ENCODE measurements at regions not wholly inside any gene's neighbourhood (a gene's known extent, or its start where the extent isn't known, plus 50 kb on each side); places are given as distances from the start of the nearest gene placed in this dataset.

GRCh38 chr2:138831691-138832090, 51.5 kb upstream of the NXPH2 start:
- no peak overlapping the region for H3K4me3 ChIP-seq
- H3K27ac ChIP-seq: no peak overlapping the region
- in situ Hi-C loops (cut with MboI; ENCODE audit: low pct_unique_long_range_greater_than_20kb in 2 of 9, low sequenced_read_pairs in 9 of 9, unreplicated experiment in 9 of 9): no loop called here
- WGBS, 10 experiments: 0 to 91% (median 78%) methylated on average over 1 of the region's 1 CpG; no CpG with 5 or more reads in 1 of the 10 experiments
- no peak for ATAC-seq (replicated peaks in 6 of 8)
- H3K4me1 ChIP-seq (replicated peaks in 1 of 2): no peaks in the 10 kb centered on the region

GRCh38 chr2:138831154-138831553, 51.0 kb upstream of the NXPH2 start:
- Histone ChIP-seq H3K4me1 (replicated peaks in 1 of 2) (no peaks in the 10 kb centered on the region), H3K4me3 (no peak overlapping the region), H3K27ac (no peak overlapping the region)
- 15 to 100% (median 80%) methylated on average over 1 to 2 of the region's 2 CpGs for WGBS, 10 experiments
- in situ Hi-C loops (cut with MboI; ENCODE audit: low pct_unique_long_range_greater_than_20kb in 2 of 9, low sequenced_read_pairs in 9 of 9, unreplicated experiment in 9 of 9): no loop called here
- no peak for ATAC-seq (replicated peaks in 6 of 8)

- in situ Hi-C loops (cut with MboI; ENCODE audit: low pct_unique_long_range_greater_than_20kb in 2 of 9, low sequenced_read_pairs in 9 of 9, unreplicated experiment in 9 of 9): no loop called here
- Histone ChIP-seq H3K4me3 (no peak overlapping the region), H3K27ac (no peak overlapping the region), H3K4me1 (replicated peaks in 1 of 2) (no peaks in the 10 kb centered on the region)
- no peak for ATAC-seq (replicated peaks in 6 of 8)
- 17 to 100% (median 61%) methylated on average over 1 to 2 of the region's 2 CpGs; no CpG with 5 or more reads in 3 of the 10 experiments for WGBS, 10 experiments
Measured at GRCh38 chr2:138830547-138830946, 50.4 kb upstream of the NXPH2 start.

Data from motor neuron (in vitro differentiated cells).